Thyroid gland (tissue), 4 donors: ENCODE measurements at regions not wholly inside any gene's neighbourhood (a gene's known extent, or its start where the extent isn't known, plus 50 kb on each side); places are given as distances from the start of the nearest gene placed in this dataset.

Experiments
- DNase-seq, 2 donors: peaks; one replicate each; pipeline ENCODE4 v3.0.0-alpha.2; 2019
- H3K27ac ChIP-seq, 3 donors: fragments of 200-600 bp; sonication (generic); 1 replicate in 2 of 3; 2 replicates in 1 of 3; pipeline ENCODE4 v1.5.1; 2016 to 2019; ENCODE audit warnings: mild to moderate bottlenecking in 1 of 3, moderate library complexity in 1 of 3
- H3K27me3 ChIP-seq: fragments of 200-600 bp; sonication (generic); one replicate; pipeline ENCODE4 v1.5.1; 2019
- H3K36me3 ChIP-seq, 2 donors: fragments of 200-600 bp; sonication (generic); one replicate each; pipeline ENCODE4 v1.5.1; 2016 to 2019
- H3K4me1 ChIP-seq, 2 donors: fragments of 200-600 bp; sonication (generic); one replicate each; pipeline ENCODE4 v1.5.1; 2017 to 2019
- H3K4me3 ChIP-seq, 3 donors: fragments of 200-600 bp; sonication (generic); replicated peaks in 1 of 3; 1 replicate in 2 of 3; 2 replicates in 1 of 3; pipeline ENCODE4 v1.5.1; 2016; ENCODE audit warnings: mild to moderate bottlenecking in 1 of 3
- H3K9me3 ChIP-seq: fragments of 200-600 bp; sonication (generic); one replicate; pipeline ENCODE4 v1.5.1; 2017
- POLR2A ChIP-seq, 2 donors: fragments of 450-650 bp; IDR thresholded peaks; one replicate each; pipeline ENCODE4 v1.6.1; 2017; ENCODE audit warnings: antibody characterized with exemption in 2 of 2, mild to moderate bottlenecking in 2 of 2, moderate library complexity in 1 of 2
- WGBS, 2 donors: methylation state at CpG; one replicate each; pipeline ENCODE4 v1.1.5; 2017; 5-methylcytosine and 5-hydroxymethylcytosine counted together
- intact Hi-C: fragments of 100-400 bp; cut with DNase I; formaldehyde crosslinking; loops from one replicate; pipeline ENCODE4 v1.15.1; 2023
- TF ChIP-seq, protein P1 (sequence below), 6 experiments: fragments of 200-600 bp in 3 of 6; fragments of 450-650 bp in 3 of 6; sonication (generic) in 3 of 6; IDR thresholded peaks; one replicate each; pipeline ENCODE4 v1.5.1; 2016 to 2019; ENCODE audit warnings: antibody characterized with exemption in 6 of 6, mild to moderate bottlenecking in 2 of 6, inconsistent platforms in 1 of 6, moderate library complexity in 1 of 6

DNA sequence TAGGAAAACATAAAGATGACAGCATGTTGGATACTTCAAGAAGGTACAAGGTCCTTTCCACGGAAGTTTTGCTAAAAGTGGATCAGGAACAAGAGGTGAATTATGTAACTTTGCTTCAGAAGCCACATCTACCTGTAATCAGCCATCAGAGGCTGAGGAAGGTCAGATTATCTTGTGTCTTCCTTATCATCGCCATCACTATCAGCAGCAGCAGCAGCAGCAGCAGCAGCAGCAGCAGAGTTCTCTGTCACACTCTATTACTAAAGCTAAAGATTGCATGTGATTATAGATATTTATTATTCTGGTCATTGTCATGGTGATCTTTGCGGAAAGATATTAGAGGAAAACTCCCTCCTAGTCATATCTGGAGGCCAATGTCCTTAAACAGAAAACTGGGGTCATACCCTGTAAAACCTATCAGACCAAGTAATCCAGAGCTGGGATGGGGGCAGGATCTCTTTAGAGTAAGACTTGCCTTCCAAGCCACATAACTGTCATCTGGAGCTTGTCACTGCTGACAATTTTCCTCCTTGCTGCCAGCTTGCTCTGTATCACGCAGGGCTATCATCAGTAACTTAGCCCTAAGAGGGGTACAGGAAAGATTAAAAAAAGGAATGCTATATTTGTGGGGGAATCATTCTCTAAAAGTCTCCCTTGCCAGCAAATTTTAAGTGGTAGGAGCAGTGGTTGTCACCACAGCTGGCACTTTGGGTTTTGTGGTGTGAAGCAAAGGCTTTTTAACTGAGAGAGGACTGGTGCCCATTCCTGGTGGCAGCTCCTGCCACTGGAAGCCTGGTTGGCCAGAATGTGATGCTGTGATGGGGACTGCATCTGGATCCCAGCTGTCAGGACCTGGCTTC lies 130.9 kb upstream of the RASGRP1 start:
- no peaks in the 10 kb centered on the region for H3K27me3 ChIP-seq
- intact Hi-C loops = no loop called here
- no peaks in the 10 kb centered on the region for H3K4me1 ChIP-seq
- TF ChIP-seq, protein P1, sequence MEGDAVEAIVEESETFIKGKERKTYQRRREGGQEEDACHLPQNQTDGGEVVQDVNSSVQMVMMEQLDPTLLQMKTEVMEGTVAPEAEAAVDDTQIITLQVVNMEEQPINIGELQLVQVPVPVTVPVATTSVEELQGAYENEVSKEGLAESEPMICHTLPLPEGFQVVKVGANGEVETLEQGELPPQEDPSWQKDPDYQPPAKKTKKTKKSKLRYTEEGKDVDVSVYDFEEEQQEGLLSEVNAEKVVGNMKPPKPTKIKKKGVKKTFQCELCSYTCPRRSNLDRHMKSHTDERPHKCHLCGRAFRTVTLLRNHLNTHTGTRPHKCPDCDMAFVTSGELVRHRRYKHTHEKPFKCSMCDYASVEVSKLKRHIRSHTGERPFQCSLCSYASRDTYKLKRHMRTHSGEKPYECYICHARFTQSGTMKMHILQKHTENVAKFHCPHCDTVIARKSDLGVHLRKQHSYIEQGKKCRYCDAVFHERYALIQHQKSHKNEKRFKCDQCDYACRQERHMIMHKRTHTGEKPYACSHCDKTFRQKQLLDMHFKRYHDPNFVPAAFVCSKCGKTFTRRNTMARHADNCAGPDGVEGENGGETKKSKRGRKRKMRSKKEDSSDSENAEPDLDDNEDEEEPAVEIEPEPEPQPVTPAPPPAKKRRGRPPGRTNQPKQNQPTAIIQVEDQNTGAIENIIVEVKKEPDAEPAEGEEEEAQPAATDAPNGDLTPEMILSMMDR (IDR thresholded peaks at IDR 0.05) = no peak
- TF ChIP-seq POLR2A (IDR thresholded peaks at IDR 0.05) = no peak
- no peak for DNase-seq
- 93% methylated on average over 4 of the region's 4 CpGs for WGBS, 2 donors
- no peaks in the 10 kb centered on the region for H3K9me3 ChIP-seq
- H3K36me3 ChIP-seq = no peaks in the 10 kb centered on the region
- no peak overlapping the region for H3K27ac ChIP-seq
- H3K4me3 ChIP-seq = no peak overlapping the region

DNA sequence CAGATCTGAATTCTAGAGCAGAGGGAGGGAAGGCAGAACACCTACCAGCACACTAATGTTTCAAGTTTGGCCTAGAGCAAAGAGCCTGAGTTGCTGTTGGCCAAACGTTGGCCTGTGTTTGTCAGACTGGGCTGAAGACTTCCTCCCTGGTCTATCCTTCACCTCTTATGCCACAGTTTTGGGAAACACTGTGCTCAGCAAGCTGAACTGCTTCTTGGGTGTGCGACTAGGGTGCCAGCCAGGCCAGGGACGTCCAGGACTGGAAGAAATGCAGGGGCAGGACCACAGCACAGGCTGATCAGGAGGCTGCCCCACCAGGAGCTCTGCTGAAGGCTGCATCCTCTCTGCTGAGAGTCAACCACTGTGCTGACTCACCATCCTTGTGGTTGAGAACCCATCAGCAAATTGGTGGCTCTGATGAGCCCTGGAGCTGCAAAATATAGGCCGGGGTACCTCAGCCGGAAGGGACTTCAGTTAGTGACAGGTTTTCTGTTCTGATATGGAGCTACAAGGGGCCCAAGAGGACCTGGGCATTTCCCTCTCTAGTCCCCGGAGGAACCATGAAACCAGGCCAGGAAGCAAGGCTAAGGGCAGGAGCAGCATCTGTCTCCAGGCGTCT lies 131.6 kb upstream of the RASGRP1 start:
- TF ChIP-seq POLR2A (IDR thresholded peaks at IDR 0.05) = no peak
- TF ChIP-seq, protein P1 (IDR thresholded peaks at IDR 0.05) = no peak
- DNase-seq = peak in 1 of 2 donors; percentile 2
- intact Hi-C loops = no loop called here
- H3K4me3 ChIP-seq = no peak overlapping the region
- WGBS, 2 donors = 73 to 79% methylated on average over 3 to 5 of the region's 7 CpGs
- H3K4me1 ChIP-seq = no peaks in the 10 kb centered on the region
- no peaks in the 10 kb centered on the region for H3K36me3 ChIP-seq
- H3K27ac ChIP-seq = no peak overlapping the region
- no peaks in the 10 kb centered on the region for H3K27me3 ChIP-seq
- no peaks in the 10 kb centered on the region for H3K9me3 ChIP-seq

- no peaks in the 10 kb centered on the region for H3K36me3 ChIP-seq
- H3K9me3 ChIP-seq = no peaks in the 10 kb centered on the region
- H3K4me1 ChIP-seq = no peaks in the 10 kb centered on the region
- intact Hi-C loops = no loop called here
- DNase-seq = no peak
- H3K27ac ChIP-seq = no peak overlapping the region
- 69 to 79% methylated on average over 1 of the region's 1 CpG for WGBS, 2 donors
- H3K27me3 ChIP-seq = no peaks in the 10 kb centered on the region
- no peak overlapping the region for H3K4me3 ChIP-seq
- TF ChIP-seq, protein P1 (IDR thresholded peaks at IDR 0.05) = no peak
- TF ChIP-seq POLR2A (IDR thresholded peaks at IDR 0.05) = no peak
Measured at GRCh38 chr15:38696790-38697495, 132.3 kb upstream of the RASGRP1 start.

- TF ChIP-seq POLR2A (IDR thresholded peaks at IDR 0.05) = no peak
- DNase-seq = no peak
- 63% methylated on average over 4 of the region's 4 CpGs for WGBS, 2 donors
- no peaks in the 10 kb centered on the region for H3K36me3 ChIP-seq
- H3K4me3 ChIP-seq = no peak overlapping the region
- intact Hi-C loops = no loop called here
- no peaks in the 10 kb centered on the region for H3K4me1 ChIP-seq
- H3K27me3 ChIP-seq = no peaks in the 10 kb centered on the region
- no peak overlapping the region for H3K27ac ChIP-seq
- H3K9me3 ChIP-seq = no peaks in the 10 kb centered on the region
Measured at GRCh38 chr15:38698254-38698653, 133.6 kb upstream of the RASGRP1 start.

- WGBS, 2 donors = 67 to 75% methylated on average over 2 of the region's 2 CpGs
- peak; percentile 53 to 56 for DNase-seq
- TF ChIP-seq, protein P1 (IDR thresholded peaks at IDR 0.05) = peak; percentile 15 to 85 (median 49)
- no peak for TF ChIP-seq POLR2A (IDR thresholded peaks at IDR 0.05)
- no peaks in the 10 kb centered on the region for H3K27me3 ChIP-seq
- H3K27ac ChIP-seq = no peak overlapping the region
- H3K4me3 ChIP-seq = no peak overlapping the region
- no peaks in the 10 kb centered on the region for H3K36me3 ChIP-seq
- H3K4me1 ChIP-seq = no peaks in the 10 kb centered on the region
- intact Hi-C loops = no loop called here
- H3K9me3 ChIP-seq = no peaks in the 10 kb centered on the region
Measured at GRCh38 chr15:38699633-38700230, 135.1 kb upstream of the RASGRP1 start.
